NCI-H526 (cell line): ENCODE measurements at regions not wholly inside any gene's neighbourhood (a gene's known extent, or its start where the extent isn't known, plus 50 kb on each side); places are given as distances from the start of the nearest gene placed in this dataset.

Source experiments
- DNase-seq, 2 experiments: peaks; one replicate each; lab custom pipeline; 2025; lab: John Stamatoyannopoulos, UW

- DNase-seq: no peak
Observed at GRCh38 chr18:40789286-40789685, 1165.7 kb upstream of the PIK3C3 start.

GRCh38 chr18:40782453-40783130, 1172.4 kb upstream of the PIK3C3 start:
- no peak for DNase-seq

GRCh38 chr18:40769786-40770185, 1185.2 kb upstream of the PIK3C3 start:
- no peak for DNase-seq

GRCh38 chr18:40760251-40760650, 1194.8 kb upstream of the PIK3C3 start:
- DNase-seq: no peak

- DNase-seq: peak; percentile 29 to 35
Observed at GRCh38 chr18:40754477-40754876, 1200.6 kb upstream of the PIK3C3 start.

- no peak for DNase-seq
Observed at GRCh38 chr18:40752316-40752715, 1202.7 kb upstream of the PIK3C3 start.

- no peak for DNase-seq
Observed at GRCh38 chr18:40751186-40751585, 1203.8 kb upstream of the PIK3C3 start.

GRCh38 chr18:40739029-40739428, 1216.0 kb upstream of the PIK3C3 start:
- DNase-seq: no peak

GRCh38 chr18:40738321-40738880, 1216.6 kb upstream of the PIK3C3 start:
- DNase-seq: peak; percentile 27 to 66

GRCh38 chr18:40708726-40709125, 1246.3 kb upstream of the PIK3C3 start:
- DNase-seq: no peak

- DNase-seq: no peak
Observed at GRCh38 chr18:40707797-40708196, 1247.2 kb upstream of the PIK3C3 start.

- no peak for DNase-seq
Observed at GRCh38 chr18:40698129-40698528, 1256.9 kb upstream of the PIK3C3 start.

GRCh38 chr18:40695526-40695925, 1259.5 kb upstream of the PIK3C3 start:
- DNase-seq: no peak

- DNase-seq: no peak
Observed at GRCh38 chr18:40692871-40693270, 1262.2 kb upstream of the PIK3C3 start.

- no peak for DNase-seq
Observed at GRCh38 chr18:40690062-40690461, 1265.0 kb upstream of the PIK3C3 start.

GRCh38 chr18:40687399-40687798, 1267.6 kb upstream of the PIK3C3 start:
- no peak for DNase-seq

- DNase-seq: no peak
Observed at GRCh38 chr18:40686836-40687235, 1268.2 kb upstream of the PIK3C3 start.

- DNase-seq: no peak
Observed at GRCh38 chr18:40685219-40685618, 1269.8 kb upstream of the PIK3C3 start.

- DNase-seq: no peak
Observed at GRCh38 chr18:40678318-40678717, 1276.7 kb upstream of the PIK3C3 start.

- no peak for DNase-seq
Observed at GRCh38 chr18:40676668-40677067, 1278.4 kb upstream of the PIK3C3 start.

- no peak for DNase-seq
Observed at GRCh38 chr18:40673150-40673549, 1281.9 kb upstream of the PIK3C3 start.

- no peak for DNase-seq
Observed at GRCh38 chr18:40672590-40672989, 1282.4 kb upstream of the PIK3C3 start.

- DNase-seq: no peak
Observed at GRCh38 chr18:40670668-40671375, 1284.2 kb upstream of the PIK3C3 start.
